Activated CD8-positive, alpha-beta memory T cell treated with anti-CD3 and anti-CD28 coated beads for 4 hours (primary cell): ENCODE measurements at regions not wholly inside any gene's neighbourhood (a gene's known extent, or its start where the extent isn't known, plus 50 kb on each side); places are given as distances from the start of the nearest gene placed in this dataset.

Experiments
- DNase-seq, 2 donors: peaks; one replicate each; pipeline ENCODE4 v3.0.0-alpha.2; 2020; ENCODE audit warnings: low read depth in 2 of 2

GRCh38 chr4:151939670-151940069, 178.9 kb upstream of the GATB start:
- DNase-seq, result no peak

GRCh38 chr4:151935411-151935810, 174.6 kb upstream of the GATB start:
- DNase-seq, result no peak

GRCh38 chr4:151934766-151935165, 174.0 kb upstream of the GATB start:
- no peak for DNase-seq

- DNase-seq, result no peak
These were observed 172.5 kb upstream of the GATB start for GRCh38 chr4:151933122-151933827.

GRCh38 chr4:151931563-151931962, 170.8 kb upstream of the GATB start:
- DNase-seq, result no peak

- DNase-seq, result no peak
These were observed 169.6 kb upstream of the GATB start for GRCh38 chr4:151930372-151930771.

GRCh38 chr4:151928112-151928511, 167.3 kb upstream of the GATB start:
- no peak for DNase-seq

- DNase-seq, result no peak
These were observed 162.0 kb upstream of the GATB start for GRCh38 chr4:151922811-151923210.

GRCh38 chr4:151922306-151922705, 161.5 kb upstream of the GATB start:
- DNase-seq, result no peak

- no peak for DNase-seq
These were observed 161.0 kb upstream of the GATB start for GRCh38 chr4:151921811-151922210.

GRCh38 chr4:151921386-151921785, 160.6 kb upstream of the GATB start:
- DNase-seq, result no peak

- no peak for DNase-seq
These were observed 156.4 kb upstream of the GATB start for GRCh38 chr4:151917145-151917734.

GRCh38 chr4:151912632-151913031, 151.8 kb upstream of the GATB start:
- no peak for DNase-seq

GRCh38 chr4:151911970-151912369, 151.2 kb upstream of the GATB start:
- DNase-seq, result no peak

- DNase-seq, result no peak
These were observed 148.1 kb upstream of the GATB start for GRCh38 chr4:151908734-151909497.

GRCh38 chr4:151908201-151908600, 147.4 kb upstream of the GATB start:
- no peak for DNase-seq

- no peak for DNase-seq
These were observed 145.6 kb upstream of the GATB start for GRCh38 chr4:151906438-151906837.

- DNase-seq, result no peak
These were observed 144.4 kb upstream of the GATB start for GRCh38 chr4:151905197-151905596.

- no peak for DNase-seq
These were observed 140.8 kb upstream of the GATB start for GRCh38 chr4:151901631-151902030.

- no peak for DNase-seq
These were observed 136.1 kb upstream of the GATB start for GRCh38 chr4:151896880-151897279.

GRCh38 chr4:151895671-151896070, 134.9 kb upstream of the GATB start:
- no peak for DNase-seq

GRCh38 chr4:151894246-151894645, 133.4 kb upstream of the GATB start:
- DNase-seq, result no peak

GRCh38 chr4:151888367-151888866, 127.6 kb upstream of the GATB start:
- no peak for DNase-seq
